ENCODE measurements at regions not wholly inside any gene's neighbourhood (a gene's known extent, or its start where the extent isn't known, plus 50 kb on each side); places are given as distances from the start of the nearest gene placed in this dataset.
"Not testable (repeated sequence)": the region's sequence is repeated elsewhere in the genome, so short reads cannot be mapped to it uniquely, and the experiment has no call there.

DNA sequence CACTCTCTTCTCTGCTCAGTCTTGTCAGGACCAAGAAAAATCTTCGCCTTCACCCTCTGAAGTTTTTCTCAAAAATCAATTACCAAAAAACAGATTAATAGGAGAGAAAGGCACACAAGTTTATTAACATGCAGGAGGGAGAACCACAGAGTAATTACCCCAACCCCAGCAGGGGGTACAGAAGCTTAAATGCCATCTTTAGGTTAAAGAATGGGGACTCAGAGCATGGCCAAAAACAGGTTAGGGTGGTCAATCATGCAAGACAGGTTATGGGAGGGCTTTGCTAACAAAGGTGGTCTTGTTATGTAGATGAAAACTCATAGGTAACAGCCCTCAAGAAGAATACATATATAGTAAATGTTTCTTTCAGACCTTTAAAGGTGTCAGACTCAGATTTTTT, 100.5 kb upstream of the BTN3A2 start:
- DNase-seq (ENCODE audit: low spot score), result no peak

DNA sequence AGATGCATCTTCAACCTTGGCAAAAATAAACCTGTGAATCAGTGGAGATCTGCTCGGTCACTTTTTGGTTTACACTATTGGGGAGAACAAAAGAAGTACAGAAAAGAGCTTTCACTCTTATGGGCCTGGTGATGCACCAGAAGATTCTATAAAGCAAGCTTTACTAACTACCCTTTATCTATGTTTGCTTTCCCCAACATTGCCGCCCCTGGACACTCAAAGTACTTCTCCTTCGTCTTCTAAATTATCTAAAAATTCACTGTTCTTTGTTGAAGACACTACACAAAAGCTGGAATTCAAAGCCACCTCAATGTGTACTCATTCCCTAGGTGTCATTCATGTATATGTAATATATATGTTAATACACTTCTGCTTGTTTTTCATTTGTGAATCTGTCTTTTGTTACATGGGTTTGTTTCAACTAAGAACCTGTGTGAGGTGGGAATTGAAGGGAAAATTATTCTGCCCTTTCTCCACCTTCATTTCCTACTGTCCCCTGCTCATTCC, 97.9 kb upstream of the BTN3A2 start:
- no peak for DNase-seq (ENCODE audit: low spot score)

DNA sequence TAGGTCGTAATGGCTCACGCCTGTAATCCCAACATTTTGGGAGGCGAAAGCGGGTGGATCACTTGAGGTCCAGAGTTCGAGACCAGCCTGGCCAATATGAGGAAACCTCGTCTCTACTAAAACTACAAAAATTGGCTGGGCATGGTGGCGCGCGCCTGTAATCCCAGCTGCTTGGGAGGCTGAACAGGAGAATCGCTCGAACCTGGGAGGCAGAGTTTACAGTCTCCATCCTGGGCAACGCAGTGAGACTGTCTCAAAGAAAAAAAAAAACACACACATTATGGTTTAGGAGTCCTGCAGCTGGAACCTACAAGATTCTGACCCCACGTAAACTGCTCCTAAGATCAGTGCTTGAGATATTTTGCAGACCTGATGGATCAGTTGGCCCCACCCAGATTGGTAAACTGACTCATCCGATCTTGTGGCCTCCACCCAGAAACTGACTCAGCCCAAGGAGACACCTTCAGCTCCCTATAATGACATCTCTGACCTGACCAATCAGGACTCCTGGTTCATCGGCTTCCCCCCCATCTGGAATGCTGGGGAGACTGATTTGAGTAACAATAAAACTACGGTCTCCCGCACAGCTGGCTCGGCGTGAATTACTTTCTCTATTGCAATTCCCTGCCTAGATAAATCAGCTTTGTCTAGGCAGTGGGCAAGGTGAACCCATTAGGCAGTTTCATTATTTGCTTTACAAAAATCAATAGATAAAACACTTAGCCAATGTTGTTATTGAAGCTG, 96.2 kb upstream of the BTN3A2 start:
- DNase-seq (ENCODE audit: low spot score), result peak; percentile 75

DNA sequence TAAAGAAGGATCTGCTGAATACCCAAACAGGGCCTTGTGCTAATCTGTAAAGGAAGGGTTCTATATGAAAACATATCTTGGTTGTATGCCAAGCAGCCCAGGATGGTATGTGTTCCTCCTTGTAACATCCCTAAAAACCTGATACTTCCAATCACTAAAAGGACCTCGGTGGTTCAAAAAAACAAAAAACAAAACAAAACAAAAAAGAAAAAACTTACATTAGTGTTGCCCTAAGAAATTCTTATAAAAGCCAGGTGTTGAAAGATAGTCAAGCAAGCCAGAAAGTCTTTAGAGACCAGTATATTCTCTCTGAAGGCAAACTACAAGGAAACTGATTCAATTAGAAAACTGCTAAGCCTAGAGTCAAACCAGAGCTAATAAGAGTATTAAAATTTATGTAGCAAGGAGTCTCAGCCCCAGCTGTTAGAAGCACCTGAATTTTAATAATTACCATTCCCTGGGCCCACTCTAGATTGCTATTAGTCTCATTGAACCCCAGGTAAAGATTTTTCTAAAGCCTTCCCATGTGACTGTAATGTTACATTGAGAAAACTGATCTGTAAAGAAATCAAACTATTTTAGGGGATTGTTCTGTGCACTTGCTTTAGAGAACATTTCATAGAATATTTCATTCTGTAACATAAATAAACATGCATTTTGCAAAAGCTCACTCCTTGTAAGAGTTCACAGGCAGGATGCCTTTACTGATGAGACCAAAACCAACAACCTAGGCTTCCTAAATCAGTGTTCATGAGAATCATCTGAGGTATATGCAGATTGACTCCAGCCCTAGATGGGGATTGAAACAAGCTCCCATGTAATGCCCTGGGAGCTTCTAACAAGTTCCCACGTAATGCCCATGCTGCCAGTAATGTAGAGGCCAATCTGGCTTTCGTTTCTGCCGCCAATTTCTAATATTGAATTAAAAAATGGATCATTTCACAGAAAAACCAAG, 95.2 kb upstream of the BTN3A2 start:
- peak; percentile 53 for DNase-seq (ENCODE audit: low spot score)

DNA sequence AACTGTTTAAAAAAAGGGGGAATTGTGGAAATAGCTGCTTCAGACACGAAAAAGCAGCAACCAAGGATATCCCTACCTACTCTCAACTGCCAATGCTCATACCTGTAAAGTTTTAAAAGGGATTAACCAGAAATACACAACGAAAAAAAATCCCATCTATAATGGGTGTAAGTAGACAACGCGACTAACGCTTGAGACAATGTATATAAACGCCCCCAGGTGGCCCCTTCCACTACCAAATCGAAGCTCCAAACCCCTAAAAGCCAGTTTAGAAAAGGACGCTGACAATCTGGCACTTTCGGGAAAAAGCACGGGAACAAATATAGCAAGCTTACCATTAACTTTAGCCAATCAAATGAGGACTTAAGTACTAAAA, 94.5 kb upstream of the BTN3A2 start:
- DNase-seq (ENCODE audit: low spot score), result peak; percentile 68

DNA sequence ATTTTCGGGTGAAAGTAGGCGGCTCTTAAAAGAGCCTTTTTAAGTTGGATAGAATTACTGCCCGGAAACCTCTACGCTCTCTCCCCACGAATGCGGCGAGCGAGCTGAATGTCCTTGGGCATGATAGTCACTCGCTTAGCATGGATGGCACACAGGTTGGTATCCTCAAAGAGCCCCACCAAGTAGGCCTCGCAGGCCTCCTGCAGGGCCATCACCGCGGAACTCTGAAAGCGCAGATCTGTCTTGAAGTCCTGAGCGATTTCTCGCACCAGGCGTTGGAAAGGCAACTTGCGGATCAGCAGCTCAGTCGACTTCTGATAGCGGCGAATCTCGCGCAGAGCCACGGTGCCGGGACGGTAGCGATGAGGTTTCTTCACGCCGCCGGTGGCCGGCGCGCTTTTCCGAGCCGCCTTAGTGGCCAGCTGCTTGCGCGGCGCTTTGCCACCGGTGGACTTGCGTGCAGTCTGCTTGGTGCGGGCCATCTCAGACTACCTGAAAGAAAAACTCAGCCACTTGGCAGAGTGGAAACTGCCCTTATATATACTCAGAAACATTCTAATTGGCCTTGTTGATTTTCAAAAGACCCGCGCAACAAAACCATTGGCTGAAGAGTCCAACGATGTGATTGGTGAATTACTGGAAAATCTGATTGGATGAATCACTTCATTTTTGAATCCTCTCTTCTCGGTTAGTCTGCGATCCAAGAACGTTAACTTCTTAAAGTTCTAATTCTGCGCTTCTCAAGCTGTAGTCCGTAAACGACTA, 93.9 kb upstream of the BTN3A2 start:
- DNase-seq (ENCODE audit: low spot score), result peak; percentile 95

DNA sequence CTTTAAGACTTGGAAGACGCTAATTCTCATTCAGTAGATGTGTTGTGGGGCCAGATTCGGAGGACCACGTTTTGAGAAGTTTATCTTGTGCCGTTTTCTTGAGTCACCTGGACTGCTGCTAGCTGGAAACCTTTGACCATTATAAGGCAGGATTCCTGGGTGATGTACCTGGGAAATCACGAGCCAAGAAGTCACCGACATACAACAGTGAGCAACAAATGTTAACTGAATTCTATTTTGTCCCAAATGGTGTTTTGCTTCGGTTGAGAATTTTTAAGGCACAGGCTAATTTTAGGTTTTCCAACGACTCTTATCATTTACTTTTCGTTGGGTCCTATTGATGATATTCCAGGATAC, 93.4 kb upstream of the BTN3A2 start:
- no peak for DNase-seq (ENCODE audit: low spot score)

DNA sequence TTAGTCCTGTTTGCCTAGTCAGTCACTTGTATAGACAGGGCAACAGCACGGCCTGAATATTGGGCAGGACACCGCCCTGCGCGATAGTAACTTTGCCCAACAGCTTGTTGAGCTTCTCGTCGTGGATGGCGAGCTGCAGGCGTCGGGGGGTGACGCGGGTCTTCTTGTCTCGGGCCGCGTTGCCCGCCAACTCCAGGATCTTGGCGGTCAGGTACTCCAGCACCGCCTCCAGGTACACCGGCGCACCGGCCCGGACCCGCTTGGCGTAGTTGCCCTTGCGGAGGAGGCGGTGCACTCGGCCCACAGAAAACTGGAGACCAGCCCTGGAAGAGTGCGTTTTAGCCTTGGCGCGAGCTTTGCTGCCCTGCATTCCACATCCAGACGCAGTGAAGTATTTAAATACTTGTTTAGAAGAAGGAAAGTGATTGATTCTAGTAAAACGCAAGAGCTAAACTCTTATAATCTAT, 92.8 kb upstream of the BTN3A2 start:
- peak; percentile 53 for DNase-seq (ENCODE audit: low spot score)

DNA sequence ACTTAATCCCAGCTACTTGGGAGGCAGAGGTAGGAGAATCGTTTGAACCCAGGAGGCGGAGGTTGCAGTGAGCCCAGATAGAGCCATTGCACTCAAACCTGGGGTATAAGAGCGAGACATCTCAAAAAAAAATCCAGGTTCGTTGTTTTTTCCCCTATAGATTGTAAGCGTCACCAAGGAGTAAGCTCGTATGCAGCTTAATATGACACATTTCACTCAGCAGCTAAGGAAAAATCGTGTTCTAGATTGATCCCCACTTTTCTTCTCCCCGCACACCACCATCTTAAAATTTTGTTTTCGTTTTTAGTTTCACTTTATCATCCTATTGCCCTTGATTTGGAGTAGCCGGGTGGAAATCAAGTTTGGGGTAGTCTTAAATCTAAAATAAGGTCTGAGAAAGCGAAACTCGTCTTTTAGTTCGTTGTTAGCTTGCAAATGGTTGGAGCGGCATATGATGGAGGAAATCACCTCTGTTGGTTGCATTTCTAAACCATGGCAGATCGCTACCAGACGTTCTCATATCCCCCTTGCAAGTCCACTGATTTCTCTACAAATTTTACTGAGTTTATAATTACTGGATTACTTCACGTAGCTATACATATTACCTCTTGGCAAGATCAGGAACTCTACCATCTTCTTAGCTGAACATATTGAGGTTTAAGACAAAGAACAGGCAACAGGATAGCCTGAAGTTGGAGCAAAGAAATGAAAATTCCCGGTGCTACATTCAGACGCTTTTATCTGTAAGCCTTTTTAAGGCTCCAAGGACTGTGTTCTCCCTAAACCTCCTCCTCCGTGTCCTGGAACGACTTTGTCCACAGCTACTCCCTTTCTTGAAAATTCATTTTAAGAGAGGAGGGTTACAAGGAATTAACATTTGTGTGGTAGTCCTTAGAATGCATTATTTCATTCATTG, 91.1 kb upstream of the BTN3A2 start:
- DNase-seq (ENCODE audit: low spot score), result peak; percentile 58

DNA sequence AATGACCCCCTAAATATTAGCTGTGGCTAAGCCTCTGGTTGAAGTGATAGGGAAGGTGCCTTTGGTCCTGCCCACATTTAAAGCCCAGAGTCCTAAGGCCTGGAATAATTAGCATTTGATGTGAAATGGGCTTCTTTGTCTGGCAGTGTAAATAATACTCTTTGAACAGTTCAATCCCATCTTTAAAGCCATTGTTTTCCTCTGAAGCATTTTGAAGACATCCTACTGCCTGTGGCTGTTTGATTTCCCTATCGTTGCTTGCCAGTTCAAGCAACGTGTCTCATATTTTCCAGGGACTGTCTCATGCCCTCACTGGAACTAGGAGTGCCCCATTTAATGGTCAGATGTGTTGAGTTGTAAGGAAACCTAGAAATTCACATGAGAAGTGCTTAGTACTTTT, 89.3 kb upstream of the BTN3A2 start:
- DNase-seq (ENCODE audit: low spot score), result no peak

DNA sequence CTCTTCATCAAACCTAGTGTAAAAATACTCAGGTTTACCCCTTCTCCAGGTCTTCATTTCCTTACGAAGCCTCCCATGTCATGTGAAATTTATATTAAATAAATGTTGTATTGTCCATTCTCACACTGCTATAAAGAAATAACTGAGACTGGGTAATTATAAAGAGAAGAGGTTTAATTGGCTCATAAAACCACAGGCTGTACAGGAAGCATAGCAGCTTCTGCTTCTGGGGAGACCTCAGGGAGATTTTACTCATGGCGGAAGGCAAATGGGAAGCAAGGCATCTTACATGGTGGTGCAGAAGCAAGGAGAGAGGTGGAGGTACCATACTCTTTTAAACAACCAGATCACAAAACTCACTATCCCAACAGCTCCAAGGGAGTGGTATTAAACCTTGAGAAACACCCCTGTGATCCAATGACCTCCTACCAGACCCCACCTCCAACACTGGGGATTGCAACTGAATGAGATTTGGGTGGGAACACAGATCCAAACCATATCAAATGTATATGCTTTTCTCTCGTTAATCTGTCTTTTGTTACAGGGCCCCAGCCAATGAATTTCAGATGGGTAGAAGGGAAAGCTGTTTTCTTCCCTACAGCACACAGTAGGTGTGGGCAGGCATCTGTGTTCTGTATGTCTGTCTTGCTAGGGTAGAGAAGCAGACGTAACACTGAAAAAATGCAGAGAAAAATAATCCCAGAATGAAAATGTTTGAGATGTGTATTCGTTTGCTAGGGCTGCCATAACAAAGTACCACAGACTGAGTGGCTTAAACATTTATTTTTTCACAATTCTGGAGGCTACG, 88.0 kb upstream of the BTN3A2 start:
- DNase-seq (ENCODE audit: low spot score), result no peak

DNA sequence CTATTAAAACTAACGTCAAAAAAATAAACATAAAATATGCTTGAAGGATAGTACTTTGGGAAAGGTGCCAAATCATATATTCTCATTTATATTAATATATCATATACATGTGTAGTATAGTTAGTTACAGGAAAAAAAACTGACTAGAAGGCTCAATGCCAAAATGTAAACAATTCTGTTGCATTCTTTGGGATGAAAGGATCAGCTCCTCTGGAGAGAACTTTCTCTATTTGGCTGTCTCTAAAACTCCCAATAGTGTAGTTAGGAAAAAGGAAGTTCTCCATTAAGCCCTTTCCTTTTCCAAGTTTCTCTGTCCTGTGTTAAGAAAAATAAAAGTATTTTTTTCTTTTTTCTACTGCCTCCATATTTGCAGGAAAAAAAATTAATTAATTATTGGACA, 86.5 kb upstream of the BTN3A2 start:
- DNase-seq (ENCODE audit: low spot score), result no peak

DNA sequence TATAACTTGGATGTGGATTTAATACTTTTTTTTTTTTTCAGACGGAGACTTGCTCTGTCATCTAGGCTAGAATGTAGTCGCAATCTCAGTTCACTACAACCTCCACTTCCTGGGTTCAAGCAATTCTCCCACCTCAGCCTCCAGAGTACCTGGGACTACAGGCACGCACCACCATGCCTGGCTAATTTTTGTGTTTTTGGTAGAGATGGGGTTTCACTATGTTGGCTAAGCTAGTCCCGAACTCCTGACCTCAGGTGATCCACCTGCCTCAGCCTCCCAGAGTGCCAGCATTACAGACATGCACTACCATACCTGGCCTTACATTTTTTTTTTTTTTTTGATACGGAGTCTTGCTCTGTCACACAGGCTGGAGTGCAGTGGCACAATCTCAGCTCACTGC, 85.6 kb upstream of the BTN3A2 start:
- not testable (repeated sequence) for DNase-seq (ENCODE audit: low spot score)

DNA sequence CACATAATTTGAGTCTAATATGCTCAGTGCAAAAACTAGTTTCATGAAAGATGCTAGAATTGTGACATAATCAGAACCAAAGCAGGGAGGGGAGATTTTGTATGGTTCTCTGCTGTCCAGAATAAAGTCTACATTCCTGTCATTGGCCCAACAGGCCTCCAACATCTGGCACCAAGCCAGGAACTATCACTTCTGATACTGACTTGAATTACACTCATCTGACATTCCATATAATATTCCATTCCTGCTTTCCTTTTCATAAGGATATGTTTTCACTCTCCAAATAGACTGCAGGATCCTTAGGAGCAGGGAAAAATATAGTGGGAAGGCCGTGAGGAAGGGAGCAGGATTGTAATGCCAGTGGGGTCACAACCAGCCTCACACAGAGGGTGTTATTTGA, 84.6 kb upstream of the BTN3A2 start:
- no peak for DNase-seq (ENCODE audit: low spot score)

DNA sequence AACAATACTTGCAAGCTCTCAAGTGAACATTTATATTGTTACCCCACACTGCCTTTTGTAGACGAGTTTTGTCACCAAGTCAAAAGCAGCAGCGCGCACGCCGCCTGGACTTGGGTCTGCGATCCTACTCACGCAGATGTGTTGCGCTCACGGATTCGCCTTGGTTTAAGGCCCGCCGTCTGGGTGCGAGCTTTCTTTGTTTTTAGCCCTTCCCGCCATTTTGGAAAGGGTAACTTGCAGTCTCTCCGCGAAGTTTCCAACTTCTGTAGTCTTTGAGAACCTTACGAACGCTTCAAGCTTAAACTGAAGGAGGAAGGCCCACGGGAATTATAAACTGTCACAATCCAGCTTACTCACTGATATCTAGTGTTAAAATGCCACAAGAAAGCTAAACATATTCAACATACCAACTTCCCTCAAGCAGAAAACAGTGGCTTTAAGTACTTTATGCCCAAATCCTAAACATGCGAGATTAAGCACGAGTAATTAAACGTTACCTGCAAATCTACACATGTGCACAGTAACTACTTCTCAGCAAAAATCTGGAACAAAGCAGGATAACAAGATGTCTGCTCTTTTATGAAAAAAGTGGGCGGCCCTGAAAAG, 80.4 kb upstream of the BTN3A2 start:
- DNase-seq (ENCODE audit: low spot score), result peak; percentile 74

DNA sequence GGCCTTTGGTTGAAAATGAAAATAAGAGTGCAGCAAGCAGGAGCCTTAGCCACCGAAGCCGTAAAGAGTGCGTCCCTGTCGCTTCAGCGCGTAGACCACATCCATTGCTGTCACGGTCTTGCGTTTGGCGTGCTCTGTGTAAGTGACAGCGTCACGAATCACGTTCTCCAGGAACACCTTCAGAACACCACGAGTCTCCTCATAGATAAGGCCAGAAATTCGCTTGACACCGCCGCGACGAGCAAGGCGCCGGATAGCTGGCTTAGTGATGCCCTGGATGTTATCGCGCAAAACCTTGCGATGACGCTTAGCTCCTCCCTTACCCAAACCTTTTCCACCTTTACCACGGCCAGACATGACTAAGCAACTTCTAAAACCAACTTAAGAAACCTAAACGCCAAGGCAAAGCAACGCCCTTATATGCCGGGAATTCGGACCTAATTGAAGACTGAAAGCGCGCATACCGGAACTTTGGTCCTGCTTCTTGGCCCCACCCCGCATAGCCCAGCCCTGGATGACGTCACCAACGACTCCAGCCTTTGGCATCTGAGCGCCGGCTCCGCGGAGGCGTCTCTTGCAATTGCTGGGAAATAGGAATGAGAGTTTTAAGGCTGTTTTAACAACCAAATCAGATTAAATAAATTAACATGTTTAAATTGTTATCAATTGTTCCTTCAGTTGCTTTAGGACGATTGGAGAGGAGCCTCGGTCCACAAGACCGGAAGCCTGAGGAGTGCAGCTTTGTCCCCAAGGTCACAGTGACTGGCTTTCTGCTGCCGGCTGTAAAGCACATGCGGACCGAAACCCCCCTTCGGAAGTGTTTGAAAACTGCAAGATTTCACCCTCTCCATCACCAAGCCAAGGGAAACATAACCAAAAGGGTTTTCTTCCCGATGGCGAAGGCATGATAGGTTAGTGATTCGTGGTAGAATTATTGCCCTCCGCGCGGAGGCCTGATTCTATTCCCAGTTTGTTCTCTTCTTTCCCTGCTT, 79.6 kb upstream of the BTN3A2 start:
- peak; percentile 99 for DNase-seq (ENCODE audit: low spot score)

DNA sequence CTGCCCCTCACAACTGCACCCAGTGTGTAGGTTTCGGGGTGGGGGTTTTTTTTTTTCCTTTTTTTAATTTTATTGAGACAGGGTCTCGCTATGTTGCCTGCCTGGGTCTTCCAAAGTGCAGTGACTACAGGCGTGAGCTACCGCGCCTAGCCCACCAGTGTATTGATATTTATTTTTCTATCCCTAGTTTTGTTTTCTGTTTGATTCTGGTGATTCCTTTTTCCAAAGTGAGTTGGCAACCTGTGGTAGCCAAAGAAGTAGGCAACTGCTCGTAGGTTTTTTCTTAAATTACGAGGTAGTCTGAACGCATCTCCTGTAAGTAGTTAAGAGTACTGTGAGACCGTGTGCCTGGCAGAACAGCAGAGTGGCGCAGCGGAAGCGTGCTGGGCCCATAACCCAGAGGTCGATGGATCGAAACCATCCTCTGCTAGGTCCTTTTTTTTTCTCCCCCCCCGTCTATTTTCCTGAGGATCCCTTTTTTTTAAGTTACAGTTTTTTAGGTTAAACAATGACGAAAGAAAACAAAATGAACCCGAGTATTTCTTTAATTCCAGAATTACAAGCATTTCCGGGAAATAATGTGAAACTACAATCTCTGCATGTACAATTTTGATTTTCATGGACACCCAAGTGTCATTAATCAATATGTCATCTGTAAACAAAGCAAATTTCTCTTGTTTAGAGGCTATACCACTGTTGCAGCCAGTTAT, 78.7 kb upstream of the BTN3A2 start:
- DNase-seq (ENCODE audit: low spot score), result peak; percentile 75

DNA sequence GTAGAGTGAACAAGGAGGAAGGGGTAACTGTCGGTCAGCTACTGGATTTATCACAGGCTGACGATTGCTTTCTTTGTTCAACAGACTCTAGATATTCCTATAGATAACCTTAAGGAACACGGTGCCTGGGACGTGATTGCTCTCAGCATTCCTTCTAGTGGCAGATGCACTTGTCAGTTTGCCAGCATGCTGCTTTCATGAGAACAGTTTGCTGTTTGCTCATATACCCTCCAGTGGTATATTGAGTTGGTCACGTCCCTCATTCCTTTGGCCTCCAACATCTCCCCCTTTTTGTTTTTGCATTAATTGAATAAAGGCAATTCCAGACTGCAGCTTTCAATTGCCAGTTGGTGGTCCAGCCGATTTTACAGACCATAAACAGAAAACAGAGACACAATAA, 76.8 kb upstream of the BTN3A2 start:
- no peak for DNase-seq (ENCODE audit: low spot score)

All from activated CD4-positive, alpha-beta T cell treated with anti-CD3 and anti-CD28 coated beads, Interleukin-2, Interleukin-4, amounts not matched to agents 100 ng/mL and 50 ng/mL, durations not matched to agents 16 hours and 8 hours (primary cell).